ENCODE measurements at regions not wholly inside any gene's neighbourhood (a gene's known extent, or its start where the extent isn't known, plus 50 kb on each side); places are given as distances from the start of the nearest gene placed in this dataset.
"Not testable (repeated sequence)": the region's sequence is repeated elsewhere in the genome, so short reads cannot be mapped to it uniquely, and the experiment has no call there.

DNA sequence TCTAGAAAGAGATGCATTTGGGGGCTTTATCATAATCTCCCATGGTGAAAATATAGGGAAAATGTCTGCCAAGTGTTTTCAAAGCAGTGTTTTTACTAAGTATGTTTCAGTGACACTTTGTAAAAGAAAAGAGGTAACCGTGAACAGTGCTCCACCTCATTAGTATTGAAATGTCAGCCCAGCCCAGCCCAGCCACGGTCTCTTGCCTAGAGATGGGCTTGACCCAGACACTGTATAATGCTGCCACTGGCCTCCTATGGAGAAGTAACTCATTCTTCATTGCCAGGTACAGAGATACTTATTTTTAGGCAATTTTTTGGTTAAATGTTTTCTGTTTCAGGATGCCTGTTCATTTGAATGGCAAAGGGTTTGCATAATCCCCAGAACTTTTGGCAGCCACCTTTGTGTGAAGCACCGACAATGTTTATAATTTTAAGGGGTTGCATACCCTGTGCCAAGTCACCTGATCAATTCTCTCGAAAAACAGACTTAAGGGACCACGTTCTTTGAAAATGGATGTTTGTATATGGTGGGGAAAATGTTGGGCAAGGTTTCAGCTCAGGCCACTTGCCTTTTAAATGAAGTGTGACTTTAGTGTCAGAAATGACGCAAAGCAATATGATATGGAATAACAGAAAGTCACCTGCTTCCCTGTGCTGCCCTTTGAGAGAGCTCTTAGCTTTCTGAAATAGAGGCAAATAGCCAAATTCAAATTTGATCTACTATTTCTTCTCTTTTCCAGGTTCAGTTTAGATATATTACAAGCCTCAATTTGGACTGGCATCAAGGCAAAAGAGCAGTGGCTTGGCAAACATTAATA is 314.5 kb upstream of the RGPD4 start:
- Histone ChIP-seq H3K4me3 (no peak overlapping the region), H3K36me3 (no peaks in the 10 kb centered on the region), H3K9me3 (replicated peaks) (no peaks in the 10 kb centered on the region; the same call in 1 of the 2 replicates), H3K27ac (no peak overlapping the region), H3K4me1 (no peaks in the 10 kb centered on the region), H3K27me3 (no peaks in the 10 kb centered on the region)
- DNase-seq: no peak

DNA sequence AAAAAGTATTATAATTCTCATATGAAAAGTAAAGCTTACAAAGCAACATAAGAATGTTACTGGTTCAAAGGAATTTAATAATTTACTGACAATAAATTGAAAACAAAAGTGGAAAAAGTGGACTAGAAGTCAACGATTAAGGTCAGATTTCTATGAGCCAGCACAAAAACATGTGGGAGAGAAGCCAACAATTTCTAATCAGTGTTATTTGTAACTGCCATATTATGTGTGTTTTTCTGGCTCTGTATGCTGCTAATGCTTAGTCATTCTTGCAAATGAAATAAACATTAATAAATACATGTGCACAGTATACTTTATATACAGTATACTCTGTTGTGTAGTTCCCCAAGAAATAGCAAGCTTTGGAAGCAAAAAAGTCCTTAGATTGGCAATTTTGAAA is 301.3 kb upstream of the RGPD4 start:
- H3K27me3 ChIP-seq: no peaks in the 10 kb centered on the region
- no peak overlapping the region for H3K27ac ChIP-seq
- no peaks in the 10 kb centered on the region; the same call in 1 of the 2 replicates for H3K4me1 ChIP-seq
- no peaks in the 10 kb centered on the region for H3K36me3 ChIP-seq
- H3K4me3 ChIP-seq: no peak overlapping the region
- H3K9me3 ChIP-seq (replicated peaks): no peaks in the 10 kb centered on the region; the same call in 1 of the 2 replicates
- no peak for DNase-seq

DNA sequence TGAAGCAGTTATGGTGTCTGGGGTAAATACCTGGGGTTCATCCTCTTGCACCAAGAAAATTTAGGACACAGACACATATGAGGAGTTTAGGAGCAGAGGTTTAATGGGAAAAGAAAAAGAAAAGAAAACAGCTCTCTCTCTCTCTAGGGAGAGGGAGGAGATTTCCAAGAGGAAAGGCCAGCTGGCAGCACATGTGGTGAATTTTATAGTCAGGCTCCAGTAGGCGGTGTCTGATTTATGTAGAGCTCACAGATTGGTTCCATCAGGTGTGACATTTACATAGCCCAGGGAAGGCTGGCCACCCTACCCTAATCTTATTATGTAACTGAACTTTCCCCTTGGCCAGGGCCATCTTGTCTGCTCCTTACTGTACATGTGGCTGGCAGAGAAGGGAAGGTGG is 297.5 kb upstream of the RGPD4 start:
- peak; percentile 77 to 88 for DNase-seq
- Histone ChIP-seq H3K27ac (peak overlapping the region; percentile 28), H3K27me3 (no peaks in the 10 kb centered on the region), H3K9me3 (replicated peaks) (no peaks in the 10 kb centered on the region; the same call in 1 of the 2 replicates), H3K36me3 (no peaks in the 10 kb centered on the region), H3K4me1 (no peaks in the 10 kb centered on the region; the same call in 1 of the 2 replicates), H3K4me3 (peak overlapping the region; percentile 56)

DNA sequence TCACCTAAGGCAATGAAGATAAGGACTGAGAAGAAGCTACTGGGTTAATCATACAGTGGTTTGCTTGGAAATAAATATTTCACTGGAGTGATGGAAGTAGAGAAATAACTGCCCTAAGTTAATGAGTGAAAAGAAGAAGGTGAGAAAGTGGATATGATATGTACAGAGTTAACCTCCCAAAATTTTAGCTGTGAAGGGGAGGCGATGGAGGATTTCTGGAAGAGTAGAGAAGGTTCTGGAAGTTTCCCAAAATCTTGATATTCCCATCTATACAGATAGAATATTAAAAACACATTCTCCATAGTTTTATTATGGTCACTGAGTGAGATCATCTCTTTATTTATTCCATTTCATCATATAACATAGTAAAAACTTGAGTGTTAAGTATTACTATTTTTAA is 296.6 kb upstream of the RGPD4 start:
- Histone ChIP-seq H3K36me3 (no peaks in the 10 kb centered on the region; the same call in 1 of the 2 replicates), H3K4me3 (peak overlapping the region; percentile 56)
- DNase-seq: no peak

DNA sequence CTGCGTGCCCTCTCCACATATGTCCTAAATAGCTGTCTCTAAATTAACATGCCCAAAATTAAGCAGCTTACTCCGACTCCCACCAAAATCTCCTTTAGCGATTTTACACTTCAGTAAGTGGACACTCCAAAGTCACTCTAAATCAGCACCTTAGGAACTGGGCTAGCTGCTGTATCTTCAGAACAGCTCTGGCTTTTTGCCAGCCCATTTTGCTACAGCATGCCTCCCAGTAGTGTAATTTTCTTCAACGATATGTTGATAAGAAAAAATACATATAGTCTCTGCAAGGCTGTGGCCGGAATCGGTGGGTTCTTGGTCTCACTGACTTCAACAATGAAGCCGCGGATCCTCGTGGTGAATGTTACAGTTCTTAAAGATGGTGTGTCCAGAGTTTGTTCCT is 291.8 kb upstream of the RGPD4 start:
- no peaks in the 10 kb centered on the region for H3K27me3 ChIP-seq
- H3K36me3 ChIP-seq: no peaks in the 10 kb centered on the region; the same call in 1 of the 2 replicates
- H3K4me3 ChIP-seq: no peak overlapping the region
- no peaks in the 10 kb centered on the region for H3K4me1 ChIP-seq
- no peaks in the 10 kb centered on the region for H3K9me3 ChIP-seq (replicated peaks)
- DNase-seq: no peak
- no peak overlapping the region for H3K27ac ChIP-seq

More for the DNA sequence above, 296.6 kb upstream of the RGPD4 start:
- no peaks in the 10 kb centered on the region for H3K27me3 ChIP-seq
- H3K4me1 ChIP-seq: no peaks in the 10 kb centered on the region; the same call in 1 of the 2 replicates
- no peaks in the 10 kb centered on the region; the same call in 1 of the 2 replicates for H3K9me3 ChIP-seq (replicated peaks)
- H3K27ac ChIP-seq: no peak overlapping the region

DNA sequence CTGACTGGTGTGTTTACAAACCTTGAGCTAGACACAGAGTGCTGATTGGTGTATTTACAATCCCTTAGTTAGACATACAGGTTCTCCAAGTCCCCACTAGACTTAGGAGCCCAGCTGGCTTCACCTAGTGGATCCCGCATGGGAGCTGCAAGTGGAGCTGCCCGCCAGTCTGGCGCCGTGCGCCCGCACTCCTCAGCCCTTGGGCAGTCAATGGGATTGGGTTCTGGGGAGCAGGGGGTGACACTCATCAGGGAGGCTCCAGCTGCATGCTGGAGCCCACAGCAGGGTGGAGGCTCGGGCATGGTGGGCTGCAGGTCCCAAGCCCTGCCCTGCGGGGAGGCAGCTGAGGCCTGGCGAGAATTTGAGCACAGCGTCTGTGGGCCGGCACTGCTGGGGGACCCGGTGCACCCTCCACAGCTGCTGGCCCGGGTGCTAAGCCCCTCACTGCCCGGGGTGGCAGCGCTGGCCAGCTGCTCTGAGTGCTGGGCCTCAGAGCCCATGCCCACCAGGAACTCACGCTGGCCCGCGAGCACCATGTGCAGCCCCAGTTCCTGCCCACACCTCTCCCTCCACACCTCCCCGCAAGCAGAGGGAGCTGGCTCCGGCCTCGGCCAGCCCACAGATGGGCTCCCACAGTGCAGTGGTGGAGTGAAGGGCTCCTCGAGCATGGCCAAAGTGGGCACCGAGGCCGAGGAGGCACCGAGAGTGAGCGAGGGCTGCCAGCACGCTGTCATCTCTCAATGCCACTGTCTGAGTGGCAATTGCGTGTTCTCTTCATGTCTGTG is 290.6 kb upstream of the RGPD4 start:
- H3K27me3 ChIP-seq; H3K9me3 ChIP-seq (replicated peaks); H3K27ac ChIP-seq; DNase-seq; H3K36me3 ChIP-seq; H3K4me1 ChIP-seq; H3K4me3 ChIP-seq: not testable (repeated sequence)

DNA sequence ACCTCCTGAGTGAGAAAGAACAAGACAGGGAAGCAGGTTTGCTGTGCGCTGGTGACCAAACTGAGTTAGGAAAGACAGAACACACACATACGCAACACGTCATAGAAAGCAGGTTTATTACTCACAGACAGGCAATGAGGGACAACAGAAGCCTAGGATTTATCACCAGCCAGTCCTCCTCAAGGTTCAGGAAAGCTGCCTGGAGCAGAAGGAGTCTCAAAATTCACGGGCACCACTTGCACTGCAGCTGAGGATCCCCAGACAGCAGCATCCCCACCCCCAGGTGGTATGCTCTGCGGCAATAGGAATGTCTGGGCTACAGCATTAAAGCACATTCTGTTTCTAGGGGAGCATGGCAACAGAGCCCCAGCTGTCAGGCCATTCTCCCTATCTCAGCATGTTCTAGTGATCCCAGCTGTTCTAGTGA is 284.4 kb upstream of the RGPD4 start:
- Histone ChIP-seq H3K4me1 (peaks cover 15% of the 10 kb centered on the region), H3K36me3 (no peaks in the 10 kb centered on the region), H3K27me3 (no peaks in the 10 kb centered on the region), H3K9me3 (replicated peaks) (no peaks in the 10 kb centered on the region), H3K4me3 (peak overlapping the region; percentile 30), H3K27ac (peak overlapping the region; percentile 69)
- DNase-seq: peak; percentile 76 to 85

DNA sequence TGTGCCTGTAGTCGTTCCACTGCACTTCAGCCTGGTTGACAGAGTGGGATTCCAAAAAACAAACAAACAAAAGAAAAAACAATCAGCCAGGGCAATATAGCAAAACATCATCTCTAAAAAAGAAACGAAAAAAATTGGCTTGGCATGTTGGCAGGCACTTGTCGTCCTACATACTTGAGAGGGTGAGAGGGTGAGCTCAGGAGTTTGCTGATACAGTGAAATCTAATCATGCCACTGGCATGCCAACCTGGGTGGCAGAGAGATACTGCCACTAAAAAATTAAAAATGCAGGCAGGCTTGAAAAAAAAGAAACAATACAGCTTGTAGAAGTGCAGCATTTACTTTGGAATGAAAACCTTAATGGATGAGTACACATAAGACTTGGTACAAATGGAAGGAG is 282.9 kb upstream of the RGPD4 start:
- no peak for DNase-seq
- Histone ChIP-seq H3K27me3 (no peaks in the 10 kb centered on the region), H3K36me3 (no peaks in the 10 kb centered on the region), H3K9me3 (replicated peaks) (no peaks in the 10 kb centered on the region), H3K4me1 (peaks cover 15% of the 10 kb centered on the region), H3K27ac (no peak overlapping the region), H3K4me3 (no peak overlapping the region)

DNA sequence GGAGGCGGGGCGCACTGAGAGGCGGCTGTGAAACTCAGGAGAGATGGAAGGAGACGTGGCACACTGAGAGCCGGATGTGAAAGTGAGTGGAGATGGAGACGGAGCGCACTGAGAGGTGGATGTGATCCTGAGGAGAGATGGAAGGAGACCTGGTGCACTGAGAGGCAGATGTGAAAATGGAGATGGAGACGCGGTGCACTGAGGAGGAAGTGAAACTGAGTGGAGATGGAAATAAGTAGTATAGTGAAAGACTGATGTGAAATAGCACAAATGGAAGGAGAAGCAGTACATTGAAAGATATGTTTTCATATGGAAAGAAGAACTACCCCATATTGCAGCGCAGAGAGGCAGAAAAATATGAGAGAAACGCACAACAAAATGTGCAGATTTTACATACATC is 281.6 kb upstream of the RGPD4 start:
- no peak for DNase-seq
- peaks cover 15% of the 10 kb centered on the region for H3K4me1 ChIP-seq
- H3K36me3 ChIP-seq: no peaks in the 10 kb centered on the region
- no peak overlapping the region for H3K27ac ChIP-seq
- H3K27me3 ChIP-seq: no peaks in the 10 kb centered on the region
- no peak overlapping the region for H3K4me3 ChIP-seq
- H3K9me3 ChIP-seq (replicated peaks): no peaks in the 10 kb centered on the region

DNA sequence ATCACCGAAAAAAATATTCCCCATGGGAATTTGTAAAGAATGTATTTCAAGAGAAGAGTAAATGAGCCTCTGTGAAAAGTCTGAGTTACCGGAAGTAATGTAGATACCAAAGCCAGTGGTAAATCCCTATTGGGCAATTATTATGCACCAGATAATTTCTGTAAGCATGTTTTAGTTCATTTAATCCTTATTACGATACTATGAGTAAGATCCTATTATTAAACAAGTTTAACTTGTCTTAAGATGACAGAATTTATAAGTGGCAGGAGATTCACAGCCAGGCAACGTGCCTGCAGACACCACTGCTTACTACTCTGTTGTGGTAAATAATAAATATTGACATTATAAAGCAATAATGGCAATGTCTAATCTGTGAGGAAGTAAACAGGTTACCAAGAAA is 280.8 kb upstream of the RGPD4 start:
- no peak overlapping the region for H3K27ac ChIP-seq
- DNase-seq: no peak
- H3K4me1 ChIP-seq: peaks cover 15% of the 10 kb centered on the region
- H3K4me3 ChIP-seq: no peak overlapping the region
- no peaks in the 10 kb centered on the region for H3K36me3 ChIP-seq
- H3K9me3 ChIP-seq (replicated peaks): no peaks in the 10 kb centered on the region
- no peaks in the 10 kb centered on the region for H3K27me3 ChIP-seq

DNA sequence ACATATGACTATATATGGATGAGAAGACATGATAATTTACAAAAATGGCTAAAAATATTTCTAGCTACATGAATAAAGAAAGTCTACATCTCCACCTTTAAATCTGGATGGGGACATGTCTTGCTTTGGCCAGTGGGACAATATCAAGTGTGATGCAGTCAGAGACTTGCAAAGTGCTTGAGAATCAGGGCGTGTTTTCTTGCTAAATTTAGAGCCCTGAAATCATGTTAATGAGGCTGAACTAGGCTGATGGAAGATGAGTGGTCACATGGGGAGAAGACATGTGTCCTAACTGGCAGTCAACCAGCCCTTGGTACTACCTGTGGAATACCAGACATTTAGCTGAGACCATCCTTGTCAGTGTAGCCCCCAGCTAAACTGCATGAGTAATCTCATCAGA is 278.5 kb upstream of the RGPD4 start:
- Histone ChIP-seq H3K27me3 (no peaks in the 10 kb centered on the region), H3K4me3 (no peak overlapping the region), H3K9me3 (replicated peaks) (0 out of 2 replicates have a peak, but pooled peaks cover 2% of the 10 kb centered on the region), H3K27ac (no peak overlapping the region), H3K36me3 (no peaks in the 10 kb centered on the region), H3K4me1 (peaks cover 1% of the 10 kb centered on the region)
- DNase-seq: no peak

DNA sequence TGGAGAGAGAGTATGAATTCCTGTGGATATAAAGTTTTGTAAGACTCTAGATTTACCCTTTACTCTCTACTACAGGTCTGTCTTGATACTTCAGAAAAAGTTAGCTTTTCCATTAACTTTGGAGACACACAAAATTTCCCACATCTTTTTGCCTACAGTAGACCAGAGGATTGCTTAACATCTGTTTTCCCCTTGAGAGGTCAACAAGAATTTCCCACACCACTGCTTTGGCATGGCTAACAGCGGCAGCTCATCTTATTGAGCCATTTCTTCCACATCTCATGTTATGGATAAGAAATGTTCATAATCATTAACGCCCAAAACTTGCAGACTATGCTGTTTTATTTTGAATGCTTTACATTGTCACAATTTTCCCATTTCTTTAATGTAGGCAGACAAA is 273.6 kb upstream of the RGPD4 start:
- Histone ChIP-seq H3K27ac (no peak overlapping the region), H3K4me3 (no peak overlapping the region), H3K9me3 (replicated peaks) (0 out of 2 replicates have a peak, but pooled peaks cover 2% of the 10 kb centered on the region), H3K27me3 (no peaks in the 10 kb centered on the region), H3K4me1 (no peaks in the 10 kb centered on the region; the same call in 1 of the 2 replicates), H3K36me3 (no peaks in the 10 kb centered on the region)
- no peak for DNase-seq

DNA sequence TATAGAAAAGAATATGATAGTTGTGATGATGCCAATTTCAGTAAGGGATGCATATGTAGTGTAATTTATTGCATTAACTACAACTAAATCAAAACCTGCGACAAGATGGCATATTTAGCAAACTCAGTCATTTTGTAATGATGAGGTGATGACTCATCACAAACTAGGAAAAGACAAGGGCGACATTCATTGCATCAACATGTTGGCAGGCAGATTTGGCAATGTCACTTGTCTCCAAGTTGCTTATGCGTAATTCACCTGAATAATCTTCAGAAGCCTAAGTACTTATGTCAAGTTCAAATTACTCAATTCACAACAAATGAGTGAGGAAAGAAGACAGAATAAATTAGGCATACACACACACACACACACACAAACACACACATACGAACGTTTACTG is 273.2 kb upstream of the RGPD4 start:
- DNase-seq: no peak
- no peak overlapping the region for H3K4me3 ChIP-seq
- H3K27me3 ChIP-seq: no peaks in the 10 kb centered on the region
- no peak overlapping the region for H3K27ac ChIP-seq
- H3K4me1 ChIP-seq: no peaks in the 10 kb centered on the region; the same call in 1 of the 2 replicates
- H3K36me3 ChIP-seq: no peaks in the 10 kb centered on the region
- 0 out of 2 replicates have a peak, but pooled peaks cover 2% of the 10 kb centered on the region for H3K9me3 ChIP-seq (replicated peaks)

DNA sequence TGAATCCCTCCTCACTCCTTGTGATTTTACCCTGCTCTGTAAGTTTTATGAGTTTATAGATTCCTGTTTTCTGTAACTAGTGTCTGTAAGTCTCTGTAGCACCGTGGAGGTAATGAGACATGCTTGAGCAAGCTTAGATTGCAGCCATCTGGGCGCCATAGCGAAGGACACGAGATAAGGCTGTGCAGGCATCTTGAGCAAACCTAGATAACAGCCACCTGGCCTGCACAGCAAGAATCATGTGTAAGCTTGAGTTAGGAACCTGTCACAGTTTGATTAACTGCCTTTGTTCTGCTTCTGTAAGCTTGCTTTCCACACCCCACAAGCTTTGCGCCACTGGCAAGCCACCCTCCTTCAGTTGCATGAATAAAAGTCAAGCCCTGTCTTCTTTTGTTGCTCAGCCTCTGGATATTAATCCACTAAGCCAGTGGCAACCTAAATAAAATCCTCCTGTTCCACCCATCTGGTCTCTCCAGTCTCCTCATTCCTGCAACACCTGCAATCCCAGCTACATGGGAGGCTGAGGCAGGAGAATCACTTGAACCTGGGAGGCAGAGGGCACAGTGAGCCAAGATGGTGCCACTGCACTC is 270.6 kb upstream of the RGPD4 start:
- Histone ChIP-seq H3K27ac (no peak overlapping the region), H3K27me3 (no peaks in the 10 kb centered on the region), H3K4me3 (no peak overlapping the region), H3K36me3 (no peaks in the 10 kb centered on the region), H3K9me3 (replicated peaks) (0 out of 2 replicates have a peak, but pooled peaks cover 2% of the 10 kb centered on the region), H3K4me1 (no peaks in the 10 kb centered on the region; the same call in 1 of the 2 replicates)
- no peak for DNase-seq

DNA sequence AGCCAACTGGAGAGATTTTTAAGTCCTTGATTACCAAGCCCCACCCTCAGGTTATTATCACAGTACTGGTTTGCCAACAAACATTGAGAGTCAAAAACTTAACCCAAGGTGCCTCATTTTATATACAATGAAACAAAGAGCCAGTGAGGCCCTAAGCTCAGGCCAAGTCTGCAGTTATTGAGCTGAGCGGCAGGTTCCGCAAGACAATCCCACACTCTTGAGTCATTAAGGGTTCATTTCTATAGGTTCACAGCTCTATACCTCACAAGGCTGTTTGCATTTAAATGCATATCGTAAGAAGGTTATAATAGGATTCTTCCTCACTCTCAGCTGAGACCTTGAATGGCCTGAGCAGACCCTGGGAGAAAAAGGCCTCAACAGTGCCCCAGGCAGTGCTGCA is 268.4 kb upstream of the RGPD4 start:
- Histone ChIP-seq H3K36me3 (no peaks in the 10 kb centered on the region), H3K9me3 (replicated peaks) (no peaks in the 10 kb centered on the region), H3K4me1 (peaks cover 7% of the 10 kb centered on the region), H3K4me3 (no peak overlapping the region), H3K27ac (no peak overlapping the region), H3K27me3 (no peaks in the 10 kb centered on the region)
- DNase-seq: no peak
